ENCODE measurements at regions not wholly inside any gene's neighbourhood (a gene's known extent, or its start where the extent isn't known, plus 50 kb on each side); places are given as distances from the start of the nearest gene placed in this dataset.

DNA sequence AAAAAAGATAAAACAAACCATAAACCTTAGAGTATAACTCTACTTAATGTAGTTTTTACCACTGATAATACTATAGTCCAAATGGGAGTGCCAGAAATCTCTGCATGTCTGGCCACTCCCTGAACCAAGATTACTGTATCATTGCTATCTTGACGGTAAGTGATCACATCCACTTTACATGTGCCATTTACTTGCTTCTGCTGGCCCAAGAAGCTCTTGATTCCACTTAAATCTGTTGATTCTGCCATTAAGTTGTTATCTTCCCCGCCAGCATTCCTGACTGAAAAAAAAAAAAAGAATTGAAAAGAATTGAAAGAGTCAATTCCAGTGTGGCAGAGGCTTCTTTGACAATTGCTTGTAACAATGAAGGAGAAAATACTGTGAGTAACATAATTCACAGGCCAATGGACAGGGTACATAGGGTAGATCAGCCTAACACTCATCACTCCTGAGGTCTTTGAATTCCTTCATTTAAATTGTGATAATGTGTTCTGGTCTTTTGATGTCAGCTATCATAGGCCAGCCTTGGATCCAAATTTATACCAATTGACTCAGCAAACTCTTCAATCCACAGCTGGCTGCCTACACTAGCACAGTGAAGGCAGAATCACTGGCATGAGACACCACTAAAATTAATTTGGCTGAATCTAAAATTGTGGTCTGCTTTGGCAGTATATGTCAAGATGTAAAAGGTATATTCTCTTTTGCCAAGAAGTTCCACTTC, 665.2 kb upstream of the FLRT2 start:
- no peak for DNase-seq
- no peaks in the 10 kb centered on the region for H3K36me3 Mint-ChIP-seq (ENCODE audit: low read depth)
- H3K4me1 Mint-ChIP-seq (ENCODE audit: low read depth): no peaks in the 10 kb centered on the region
- H3K4me3 Mint-ChIP-seq: no peak overlapping the region
- CTCF ChIA-PET: no interaction called here
- H3K27me3 Mint-ChIP-seq (ENCODE audit: low read depth): no peaks in the 10 kb centered on the region
- peaks cover 16% of the 10 kb centered on the region for H3K9me3 Mint-ChIP-seq
- intact Hi-C loops (cut with micrococcal nuclease): no loop called here
- no peak overlapping the region for H3K27ac Mint-ChIP-seq

GRCh38 chr14:84871734-84872133, 658.2 kb upstream of the FLRT2 start:
- Mint-ChIP-seq H3K36me3 (ENCODE audit: low read depth) (no peaks in the 10 kb centered on the region), H3K4me3 (no peak overlapping the region), H3K27ac (no peak overlapping the region), H3K27me3 (ENCODE audit: low read depth) (no peaks in the 10 kb centered on the region), H3K9me3 (peaks cover 3% of the 10 kb centered on the region), H3K4me1 (ENCODE audit: low read depth) (no peaks in the 10 kb centered on the region)
- DNase-seq: no peak
- CTCF ChIA-PET: no interaction called here
- intact Hi-C loops (cut with micrococcal nuclease): no loop called here

GRCh38 chr14:84874436-84874835, 655.5 kb upstream of the FLRT2 start:
- intact Hi-C loops (cut with micrococcal nuclease): no loop called here
- H3K36me3 Mint-ChIP-seq (ENCODE audit: low read depth): no peaks in the 10 kb centered on the region
- H3K4me1 Mint-ChIP-seq (ENCODE audit: low read depth): no peaks in the 10 kb centered on the region
- no peaks in the 10 kb centered on the region for H3K27me3 Mint-ChIP-seq (ENCODE audit: low read depth)
- H3K9me3 Mint-ChIP-seq: peaks cover 8% of the 10 kb centered on the region
- no peak overlapping the region for H3K27ac Mint-ChIP-seq
- CTCF ChIA-PET: no interaction called here
- DNase-seq: no peak
- no peak overlapping the region for H3K4me3 Mint-ChIP-seq

- CTCF ChIA-PET: no interaction called here
- Mint-ChIP-seq H3K4me1 (ENCODE audit: low read depth) (no peaks in the 10 kb centered on the region), H3K9me3 (peaks cover 5% of the 10 kb centered on the region), H3K4me3 (no peak overlapping the region), H3K27ac (no peak overlapping the region), H3K36me3 (ENCODE audit: low read depth) (no peaks in the 10 kb centered on the region), H3K27me3 (ENCODE audit: low read depth) (no peaks in the 10 kb centered on the region)
- DNase-seq: no peak
- intact Hi-C loops (cut with micrococcal nuclease): no loop called here
These were observed 652.9 kb upstream of the FLRT2 start for GRCh38 chr14:84877061-84877460.

DNA sequence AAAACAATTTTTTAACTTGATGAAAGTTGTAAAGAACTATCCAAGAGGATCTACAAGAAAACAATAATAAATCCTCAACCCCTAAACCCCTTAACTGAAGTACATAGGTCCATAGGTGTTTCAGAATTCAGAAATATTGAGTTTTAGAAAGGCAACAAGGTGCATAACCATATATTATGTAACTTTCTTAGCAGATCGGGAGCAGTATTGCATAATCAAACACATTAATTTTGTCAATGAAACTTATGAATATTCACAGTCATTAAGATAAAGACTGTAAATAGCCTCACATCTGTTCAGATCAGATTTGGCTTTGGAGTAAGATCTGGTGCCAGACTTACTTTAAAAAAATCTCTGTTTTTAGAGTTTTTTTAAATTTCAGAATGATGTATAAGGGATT, 647.1 kb upstream of the FLRT2 start:
- no peak overlapping the region for H3K27ac Mint-ChIP-seq
- H3K27me3 Mint-ChIP-seq (ENCODE audit: low read depth): no peaks in the 10 kb centered on the region

GRCh38 chr14:84885061-84885460, 644.9 kb upstream of the FLRT2 start:
- CTCF ChIA-PET: interaction anchor here (0.6 kb wide), 2 partner anchors 71 to 374 kb away, joined by 3 read pairs; no protein-coding TSS in a partner anchor
- Mint-ChIP-seq H3K4me3 (no peak overlapping the region), H3K27me3 (ENCODE audit: low read depth) (no peaks in the 10 kb centered on the region), H3K36me3 (ENCODE audit: low read depth) (no peaks in the 10 kb centered on the region), H3K9me3 (peaks cover 11% of the 10 kb centered on the region), H3K4me1 (ENCODE audit: low read depth) (no peaks in the 10 kb centered on the region), H3K27ac (no peak overlapping the region)
- no peak for DNase-seq
- intact Hi-C loops (cut with micrococcal nuclease): no loop called here

More for the DNA sequence above, 647.1 kb upstream of the FLRT2 start:
- peaks cover 11% of the 10 kb centered on the region for H3K9me3 Mint-ChIP-seq
- DNase-seq: no peak
- no peak overlapping the region for H3K4me3 Mint-ChIP-seq
- H3K36me3 Mint-ChIP-seq (ENCODE audit: low read depth): no peaks in the 10 kb centered on the region
- CTCF ChIA-PET: no interaction called here
- intact Hi-C loops (cut with micrococcal nuclease): no loop called here
- no peaks in the 10 kb centered on the region for H3K4me1 Mint-ChIP-seq (ENCODE audit: low read depth)

GRCh38 chr14:84891404-84891803, 638.5 kb upstream of the FLRT2 start:
- no peaks in the 10 kb centered on the region for H3K27me3 Mint-ChIP-seq (ENCODE audit: low read depth)
- no peak overlapping the region for H3K27ac Mint-ChIP-seq
- no peak for DNase-seq
- no peaks in the 10 kb centered on the region for H3K4me1 Mint-ChIP-seq (ENCODE audit: low read depth)
- CTCF ChIA-PET: no interaction called here
- no peak overlapping the region for H3K4me3 Mint-ChIP-seq
- intact Hi-C loops (cut with micrococcal nuclease): no loop called here
- peaks cover 6% of the 10 kb centered on the region for H3K9me3 Mint-ChIP-seq
- H3K36me3 Mint-ChIP-seq (ENCODE audit: low read depth): no peaks in the 10 kb centered on the region

GRCh38 chr14:84894254-84894653, 635.7 kb upstream of the FLRT2 start:
- H3K27me3 Mint-ChIP-seq (ENCODE audit: low read depth): no peaks in the 10 kb centered on the region
- intact Hi-C loops (cut with micrococcal nuclease): no loop called here
- H3K4me3 Mint-ChIP-seq: no peak overlapping the region
- H3K36me3 Mint-ChIP-seq (ENCODE audit: low read depth): no peaks in the 10 kb centered on the region
- no peak overlapping the region for H3K27ac Mint-ChIP-seq
- CTCF ChIA-PET: interaction anchor here (0.6 kb wide), 1 partner anchor 109 kb away, joined by 3 read pairs; no protein-coding TSS in a partner anchor
- peaks cover 7% of the 10 kb centered on the region for H3K9me3 Mint-ChIP-seq
- no peak for DNase-seq
- no peaks in the 10 kb centered on the region for H3K4me1 Mint-ChIP-seq (ENCODE audit: low read depth)

GRCh38 chr14:84922370-84922769, 607.6 kb upstream of the FLRT2 start:
- intact Hi-C loops (cut with micrococcal nuclease): no loop called here

DNA sequence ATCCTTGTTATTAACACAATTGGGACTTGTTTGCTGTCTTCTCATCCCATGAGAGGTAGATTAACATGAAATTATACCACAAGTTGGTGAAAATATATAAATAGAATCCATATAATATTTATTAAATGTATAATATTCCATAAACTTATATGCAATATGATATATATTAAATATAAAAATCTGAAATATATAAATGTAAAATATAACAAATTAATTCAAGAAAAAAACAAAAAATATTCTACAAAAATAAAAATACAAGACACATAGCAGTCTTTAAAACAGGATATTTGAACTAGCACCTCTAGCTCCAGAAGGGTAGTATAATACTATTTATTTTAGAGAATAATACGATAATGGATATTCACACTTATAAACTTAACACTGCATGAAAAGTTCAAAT, 603.3 kb upstream of the FLRT2 start:
- H3K9me3 Mint-ChIP-seq: peaks cover 9% of the 10 kb centered on the region
- H3K27me3 Mint-ChIP-seq (ENCODE audit: low read depth): no peaks in the 10 kb centered on the region
- intact Hi-C loops (cut with micrococcal nuclease): no loop called here
- H3K4me1 Mint-ChIP-seq (ENCODE audit: low read depth): no peaks in the 10 kb centered on the region
- H3K27ac Mint-ChIP-seq: no peak overlapping the region
- CTCF ChIA-PET: no interaction called here
- no peak for DNase-seq
- no peaks in the 10 kb centered on the region for H3K36me3 Mint-ChIP-seq (ENCODE audit: low read depth)
- H3K4me3 Mint-ChIP-seq: no peak overlapping the region

More at GRCh38 chr14:84922370-84922769, 607.6 kb upstream of the FLRT2 start:
- Mint-ChIP-seq H3K9me3 (peaks cover 15% of the 10 kb centered on the region), H3K4me1 (ENCODE audit: low read depth) (no peaks in the 10 kb centered on the region), H3K27ac (no peak overlapping the region), H3K4me3 (no peak overlapping the region), H3K36me3 (ENCODE audit: low read depth) (no peaks in the 10 kb centered on the region), H3K27me3 (ENCODE audit: low read depth) (no peaks in the 10 kb centered on the region)
- CTCF ChIA-PET: no interaction called here
- no peak for DNase-seq

GRCh38 chr14:84927096-84927827, 602.7 kb upstream of the FLRT2 start:
- Mint-ChIP-seq H3K27me3 (ENCODE audit: low read depth) (no peaks in the 10 kb centered on the region), H3K27ac (no peak overlapping the region), H3K9me3 (peaks cover 11% of the 10 kb centered on the region), H3K4me3 (no peak overlapping the region), H3K4me1 (ENCODE audit: low read depth) (no peaks in the 10 kb centered on the region), H3K36me3 (ENCODE audit: low read depth) (no peaks in the 10 kb centered on the region)
- CTCF ChIA-PET: no interaction called here
- intact Hi-C loops (cut with micrococcal nuclease): no loop called here
- DNase-seq: no peak

DNA sequence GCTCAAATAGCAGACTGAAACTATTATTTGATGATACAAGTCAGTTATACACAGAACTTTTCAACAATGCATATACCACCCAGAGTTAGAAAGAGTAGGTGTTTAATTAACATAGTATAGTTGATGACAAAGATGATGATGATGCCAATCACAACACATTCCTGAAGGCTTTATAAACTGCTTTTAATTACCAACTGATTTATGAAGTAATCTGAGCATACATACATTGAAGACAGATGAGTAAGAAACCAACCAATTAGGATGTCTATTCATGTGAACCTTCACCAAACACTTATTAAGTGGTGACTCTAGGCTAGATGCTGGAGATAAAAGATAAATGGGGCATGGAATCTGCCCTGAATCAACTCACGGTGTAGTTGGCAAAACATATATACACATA, 600.9 kb upstream of the FLRT2 start:
- intact Hi-C loops (cut with micrococcal nuclease): no loop called here
- no peaks in the 10 kb centered on the region for H3K27me3 Mint-ChIP-seq (ENCODE audit: low read depth)
- H3K4me3 Mint-ChIP-seq: no peak overlapping the region
- H3K9me3 Mint-ChIP-seq: peaks cover 20% of the 10 kb centered on the region
- no peak overlapping the region for H3K27ac Mint-ChIP-seq
- no peaks in the 10 kb centered on the region for H3K4me1 Mint-ChIP-seq (ENCODE audit: low read depth)
- H3K36me3 Mint-ChIP-seq (ENCODE audit: low read depth): no peaks in the 10 kb centered on the region
- CTCF ChIA-PET: no interaction called here
- DNase-seq: no peak

DNA sequence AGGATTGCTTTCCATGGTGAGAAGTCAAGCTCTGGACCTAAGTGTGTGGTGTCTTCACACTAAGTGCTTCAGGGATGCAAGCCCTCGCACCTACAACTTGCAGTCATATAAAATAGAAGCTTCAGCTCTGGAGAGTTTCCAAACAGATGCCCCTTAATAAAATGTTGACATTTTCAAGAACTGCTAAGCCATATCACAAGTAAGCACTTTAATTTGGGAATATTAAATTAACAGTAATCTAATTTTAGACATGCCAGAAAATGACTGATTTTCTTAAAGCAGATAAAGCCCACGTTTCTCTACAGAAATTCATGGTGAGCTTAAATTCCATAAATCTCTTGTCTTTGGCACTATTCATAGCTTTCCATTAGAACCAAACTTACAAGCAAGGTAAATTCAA, 600.1 kb upstream of the FLRT2 start:
- Mint-ChIP-seq H3K9me3 (peaks cover 17% of the 10 kb centered on the region), H3K27me3 (ENCODE audit: low read depth) (no peaks in the 10 kb centered on the region), H3K4me1 (ENCODE audit: low read depth) (no peaks in the 10 kb centered on the region), H3K4me3 (no peak overlapping the region), H3K36me3 (ENCODE audit: low read depth) (no peaks in the 10 kb centered on the region), H3K27ac (no peak overlapping the region)
- intact Hi-C loops (cut with micrococcal nuclease): no loop called here
- DNase-seq: no peak
- CTCF ChIA-PET: no interaction called here

All from activated naive CD4-positive, alpha-beta T cell treated with anti-CD3 and anti-CD28 coated beads for 36 hours (primary cell).